Tibial nerve (tissue), 4 donors: ENCODE measurements at regions not wholly inside any gene's neighbourhood (a gene's known extent, or its start where the extent isn't known, plus 50 kb on each side); places are given as distances from the start of the nearest gene placed in this dataset.

Source experiments
- CTCF ChIP-seq, 5 experiments: fragments of 200-600 bp in 3 of 5; fragments of 450-650 bp in 2 of 5; sonication (generic) in 3 of 5; IDR thresholded peaks; one replicate each; pipeline ENCODE4 v1.5.1; 2016 to 2019; ENCODE audit warnings: antibody characterized with exemption in 5 of 5, mild to moderate bottlenecking in 3 of 5, moderate library complexity in 2 of 5
- EP300 ChIP-seq, 2 donors: sonication (generic); formaldehyde crosslinking; IDR thresholded peaks; one replicate each; pipeline ENCODE4 v1.6.1; 2017; ENCODE audit warnings: antibody characterized with exemption in 2 of 2, mild to moderate bottlenecking in 1 of 2
- POLR2A ChIP-seq, 2 donors: fragments of 450-650 bp; IDR thresholded peaks; one replicate each; pipeline ENCODE4 v1.6.1; 2017; ENCODE audit warnings: antibody characterized with exemption in 2 of 2, mild to moderate bottlenecking in 2 of 2, moderate library complexity in 2 of 2

DNA sequence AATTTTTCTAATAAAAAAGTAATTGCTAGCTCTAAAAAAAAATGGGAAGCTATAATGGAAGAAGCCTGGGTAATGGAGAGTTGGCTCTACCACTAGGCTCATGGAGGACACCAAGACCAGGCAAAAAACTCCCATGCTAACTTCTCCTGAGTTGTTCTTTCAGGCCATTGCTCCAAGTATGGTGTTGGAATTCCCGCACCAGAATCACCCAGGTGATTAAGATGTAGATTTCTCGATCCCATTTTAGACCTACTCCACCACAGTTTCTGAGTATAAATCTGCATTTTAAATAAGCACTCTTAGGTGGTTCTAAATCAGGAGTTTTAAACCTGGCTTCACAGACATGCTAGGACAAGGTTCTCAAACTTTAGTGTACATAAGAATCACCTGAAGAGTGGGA lies 221.0 kb downstream of the EMP1 start:
- TF ChIP-seq CTCF (IDR thresholded peaks at IDR 0.05): no peak
- TF ChIP-seq POLR2A (IDR thresholded peaks at IDR 0.05): no peak
- no peak for TF ChIP-seq EP300 (IDR thresholded peaks at IDR 0.05)
